WERI-Rb-1 (cell line): ENCODE measurements at regions not wholly inside any gene's neighbourhood (a gene's known extent, or its start where the extent isn't known, plus 50 kb on each side); places are given as distances from the start of the nearest gene placed in this dataset.
"Not testable (repeated sequence)": the region's sequence is repeated elsewhere in the genome, so short reads cannot be mapped to it uniquely, and the experiment has no call there.

Source experiments
- DNase-seq: peaks from one replicate; pipeline ENCODE4 v3.0.0-alpha.2; 2020
- H3K27ac ChIP-seq: fragments of 250-450 bp; sonication (Bioruptor Pico); 2 replicates; pipeline ENCODE4 v1.5.1; 2020; ENCODE audit warnings: mild to moderate bottlenecking, moderate library complexity
- H3K27me3 ChIP-seq: fragments of 250-450 bp; sonication (Bioruptor Pico); 2 replicates; pipeline ENCODE4 v1.5.1; 2021; ENCODE audit warnings: mild to moderate bottlenecking, low read depth, moderate library complexity; ENCODE audit not compliant: insufficient read depth, severe bottlenecking
- H3K36me3 ChIP-seq: fragments of 250-450 bp; sonication (Bioruptor Pico); 2 replicates; pipeline ENCODE4 v1.5.1; 2020; ENCODE audit warnings: mild to moderate bottlenecking, moderate library complexity
- H3K4me3 ChIP-seq: 2 replicates; pipeline ENCODE4 v1.5.1; 2011; ENCODE audit warnings: low read depth, mild to moderate bottlenecking, control low read depth, low read length
- H3K9me3 ChIP-seq: fragments of 250-450 bp; sonication (Bioruptor Pico); 2 replicates; pipeline ENCODE4 v1.5.1; 2021; ENCODE audit warnings: mild to moderate bottlenecking, moderate library complexity; ENCODE audit not compliant: severe bottlenecking
- CTCF ChIP-seq: IDR thresholded peaks from 2 replicates; pipeline ENCODE4 v1.5.1; 2011; ENCODE audit warnings: low read depth, mild to moderate bottlenecking, control low read depth, inconsistent platforms, low read length

- Histone ChIP-seq H3K36me3 (no peaks in the 10 kb centered on the region), H3K27me3 (peaks cover 19% of the 10 kb centered on the region), H3K4me3 (no peak overlapping the region), H3K9me3 (no peaks in the 10 kb centered on the region), H3K27ac (no peak overlapping the region)
- DNase-seq, result no peak
- no peak for TF ChIP-seq CTCF
These were observed 155.2 kb downstream of the FOXD2 start for GRCh38 chr1:47593013-47593568.

GRCh38 chr1:47593598-47594285, 155.9 kb downstream of the FOXD2 start:
- Histone ChIP-seq H3K27ac (no peak overlapping the region), H3K27me3 (peaks cover 14% of the 10 kb centered on the region), H3K9me3 (no peaks in the 10 kb centered on the region), H3K4me3 (no peak overlapping the region), H3K36me3 (no peaks in the 10 kb centered on the region)
- DNase-seq, result no peak
- no peak for TF ChIP-seq CTCF

- no peaks in the 10 kb centered on the region for H3K36me3 ChIP-seq
- H3K4me3 ChIP-seq, result no peak overlapping the region
- no peak for TF ChIP-seq CTCF
- H3K27me3 ChIP-seq, result peaks cover 5% of the 10 kb centered on the region
- no peaks in the 10 kb centered on the region for H3K9me3 ChIP-seq
- H3K27ac ChIP-seq, result no peak overlapping the region
- no peak for DNase-seq
These were observed 156.8 kb downstream of the FOXD2 start for GRCh38 chr1:47594627-47595026.

GRCh38 chr1:47596328-47596727, 158.5 kb downstream of the FOXD2 start:
- H3K9me3 ChIP-seq, result no peaks in the 10 kb centered on the region
- DNase-seq, result no peak
- H3K4me3 ChIP-seq, result no peak overlapping the region
- no peak overlapping the region for H3K27ac ChIP-seq
- H3K36me3 ChIP-seq, result no peaks in the 10 kb centered on the region
- no peak for TF ChIP-seq CTCF
- peaks cover 3% of the 10 kb centered on the region for H3K27me3 ChIP-seq

GRCh38 chr1:47598357-47598756, 160.5 kb downstream of the FOXD2 start:
- DNase-seq, result no peak
- Histone ChIP-seq H3K4me3 (no peak overlapping the region), H3K9me3 (peaks cover 10% of the 10 kb centered on the region), H3K27ac (no peak overlapping the region), H3K27me3 (peaks cover 3% of the 10 kb centered on the region), H3K36me3 (no peaks in the 10 kb centered on the region)
- TF ChIP-seq CTCF, result no peak

- Histone ChIP-seq H3K4me3 (no peak overlapping the region), H3K27me3 (peaks cover 3% of the 10 kb centered on the region), H3K9me3 (peaks cover 13% of the 10 kb centered on the region), H3K27ac (no peak overlapping the region), H3K36me3 (no peaks in the 10 kb centered on the region)
- no peak for TF ChIP-seq CTCF
- no peak for DNase-seq
These were observed 161.9 kb downstream of the FOXD2 start for GRCh38 chr1:47599777-47600176.

- not testable (repeated sequence) for DNase-seq, H3K27me3 ChIP-seq, H3K4me3 ChIP-seq, H3K27ac ChIP-seq, H3K36me3 ChIP-seq
- H3K9me3 ChIP-seq, result peaks cover 13% of the 10 kb centered on the region
These were observed 164.6 kb downstream of the FOXD2 start for GRCh38 chr1:47602491-47602890.

- DNase-seq, H3K36me3 ChIP-seq, H3K4me3 ChIP-seq, H3K27ac ChIP-seq, H3K27me3 ChIP-seq: not testable (repeated sequence)
- H3K9me3 ChIP-seq, result peaks cover 13% of the 10 kb centered on the region
These were observed 167.0 kb downstream of the FOXD2 start for GRCh38 chr1:47604869-47605268.
